HL-60 (cell line): ENCODE measurements at regions not wholly inside any gene's neighbourhood (a gene's known extent, or its start where the extent isn't known, plus 50 kb on each side); places are given as distances from the start of the nearest gene placed in this dataset.
"Not testable (repeated sequence)": the region's sequence is repeated elsewhere in the genome, so short reads cannot be mapped to it uniquely, and the experiment has no call there.

Experiments used
- DNase-seq, 2 experiments: peaks; one replicate each; pipeline ENCODE4 v3.0.0-alpha.2; 2010 to 2020; ENCODE audit warnings: low read depth in 1 of 2, low spot score in 1 of 2
- H3K27ac ChIP-seq: fragments of 250-450 bp; sonication (Bioruptor Pico); replicated peaks from 2 replicates; pipeline ENCODE4 v1.5.1; 2020; ENCODE audit warnings: mild to moderate bottlenecking, moderate library complexity
- H3K27me3 ChIP-seq: fragments of 250-450 bp; sonication (Bioruptor Pico); 2 replicates; pipeline ENCODE4 v1.5.1; 2021; ENCODE audit warnings: mild to moderate bottlenecking, moderate library complexity; ENCODE audit not compliant: insufficient read depth, poor library complexity, severe bottlenecking
- H3K4me3 ChIP-seq: replicated peaks from 2 replicates; pipeline ENCODE4 v1.5.1; 2011; ENCODE audit warnings: mild to moderate bottlenecking, control low read depth, low read length; ENCODE audit not compliant: insufficient read depth
- CTCF ChIP-seq: IDR thresholded peaks from one replicate; pipeline ENCODE4 v1.5.1; 2011; ENCODE audit warnings: low read length, control low read depth, inconsistent platforms; ENCODE audit not compliant: insufficient read depth
- GABPA ChIP-seq: IDR thresholded peaks from 2 replicates; pipeline ENCODE4 v1.6.1; 2012; ENCODE audit warnings: low read depth
- POLR2AphosphoS5 ChIP-seq: IDR thresholded peaks from 2 replicates; pipeline ENCODE4 v1.6.1; 2012; ENCODE audit warnings: low read depth
- REST ChIP-seq: IDR thresholded peaks from 2 replicates; pipeline ENCODE4 v1.6.1; 2012; ENCODE audit warnings: low read depth; ENCODE audit not compliant: insufficient replicate concordance
- SPI1 ChIP-seq: IDR thresholded peaks from 2 replicates; pipeline ENCODE4 v1.6.1; 2012; ENCODE audit warnings: low read depth, mild to moderate bottlenecking, borderline replicate concordance

GRCh38 chr6:11373208-11373607 is 140.7 kb upstream of the NEDD9 start:
- no peak for DNase-seq

GRCh38 chr6:11372186-11372790 is 139.8 kb upstream of the NEDD9 start:
- peak; percentile 60; the same call in 1 of the 2 replicates for TF ChIP-seq SPI1
- H3K27me3 ChIP-seq, DNase-seq, H3K27ac ChIP-seq, H3K4me3 ChIP-seq: not testable (repeated sequence)

More at GRCh38 chr6:11373208-11373607, 140.7 kb upstream of the NEDD9 start:
- Histone ChIP-seq H3K27ac (no peak overlapping the region), H3K4me3 (no peak overlapping the region), H3K27me3 (no peaks in the 10 kb centered on the region)
- peak; percentile 67 for TF ChIP-seq SPI1
- TF ChIP-seq GABPA, result no peak

GRCh38 chr6:11370191-11371018 is 137.9 kb upstream of the NEDD9 start:
- Histone ChIP-seq H3K4me3 (no peak overlapping the region), H3K27ac (no peak overlapping the region), H3K27me3 (no peaks in the 10 kb centered on the region)
- TF ChIP-seq SPI1, result no peak
- TF ChIP-seq REST, result no peak
- TF ChIP-seq CTCF, result no peak
- TF ChIP-seq POLR2AphosphoS5, result no peak
- TF ChIP-seq GABPA, result no peak
- no peak for DNase-seq

GRCh38 chr6:11368760-11369159 is 136.3 kb upstream of the NEDD9 start:
- TF ChIP-seq POLR2AphosphoS5 (no peak), CTCF (no peak), REST (no peak), SPI1 (no peak), GABPA (no peak)
- H3K27ac ChIP-seq, result no peak overlapping the region
- no peak for DNase-seq
- H3K27me3 ChIP-seq, result no peaks in the 10 kb centered on the region
- no peak overlapping the region for H3K4me3 ChIP-seq

- no peak overlapping the region for H3K27ac ChIP-seq
- TF ChIP-seq SPI1 (no peak), REST (no peak), GABPA (no peak), CTCF (no peak), POLR2AphosphoS5 (no peak)
- no peak for DNase-seq
- no peak overlapping the region for H3K4me3 ChIP-seq
- H3K27me3 ChIP-seq, result no peaks in the 10 kb centered on the region
These were observed 135.8 kb upstream of the NEDD9 start for GRCh38 chr6:11368264-11368663.
